HepG2 (cell line): ENCODE measurements at regions not wholly inside any gene's neighbourhood (a gene's known extent, or its start where the extent isn't known, plus 50 kb on each side); places are given as distances from the start of the nearest gene placed in this dataset.

Source experiments
- ATAC-seq: fragments of 200-7000 bp; cut with Tn5 transposase; 3 replicates; pipeline ENCODE4 v1.9.1; 2020; ENCODE audit warnings: mild to moderate bottlenecking, moderate library complexity
- BruUV-seq: library from RNA; stranded (reverse); fragments of 400-500 nt; replicated peaks from 2 replicates; lab custom pipeline; 2021; lab: Mats Ljungman, UMichigan
- CTCF ChIA-PET: fragments of 300-600 bp; formaldehyde crosslinking; extraction: SDS; loops from one replicate; lab custom pipeline; 2021; ENCODE audit warnings: low total read pairs, inconsistent platforms, low intra/inter-chr PET ratio; lab: Yijun Ruan, JAX
- POLR2A ChIA-PET: fragments of 350-600 bp; sonication (Branson Sonifier 250); formaldehyde crosslinking; loops from one replicate; lab custom pipeline; 2020; ENCODE audit warnings: antibody characterized with exemption, inconsistent platforms; lab: Yijun Ruan, JAX
- DNase-seq: peaks from one replicate; pipeline ENCODE4 v3.0.0-alpha.2; 2015; ENCODE audit warnings: low spot score
- FAIRE-seq: peaks from 3 replicates; lab custom pipeline; 2011; peaks lifted over from hg19 to GRCh38; lab: Jason Lieb, UNC
- H2AFZ ChIP-seq: one replicate; pipeline ENCODE4 v1.6.1; 2011; ENCODE audit warnings: low read length, inconsistent platforms
- H3K27ac ChIP-seq: fragments of 300-600 bp; 3 replicates; pipeline ENCODE4 v1.8.0; 2011; ENCODE audit warnings: mixed run types, mild to moderate bottlenecking, mixed read lengths, low read length, inconsistent platforms; ENCODE audit not compliant: insufficient read depth; ENCODE audit errors: extremely low read length
- H3K27me3 ChIP-seq, 2 experiments: fragments of 200-600 bp in 1 of 2; 2 replicates in 1 of 2; 3 replicates in 1 of 2; pipeline versions ENCODE4 v1.6.0 to v1.8.0; 2011; ENCODE audit warnings: low read length in 2 of 2, mild to moderate bottlenecking in 2 of 2, moderate library complexity in 2 of 2, inconsistent platforms in 1 of 2; ENCODE audit not compliant: insufficient read depth in 2 of 2, control insufficient read depth in 1 of 2
- H3K36me3 ChIP-seq, 2 experiments: fragments of 200-600 bp in 1 of 2; replicated peaks in 1 of 2; 2 replicates in 1 of 2; 3 replicates in 1 of 2; pipeline versions ENCODE4 v1.5.1 to v1.8.0; 2011; ENCODE audit warnings: low read length in 2 of 2, inconsistent platforms in 1 of 2; ENCODE audit not compliant: insufficient read depth in 2 of 2, control insufficient read depth in 1 of 2
- H3K4me1 ChIP-seq: 2 replicates; pipeline ENCODE4 v1.5.1; 2012; ENCODE audit warnings: low read length, inconsistent platforms; ENCODE audit not compliant: insufficient read depth
- H3K4me2 ChIP-seq: 2 replicates; pipeline ENCODE4 v1.6.0; 2011; ENCODE audit warnings: low read depth, low read length, inconsistent platforms
- H3K4me3 ChIP-seq, 3 experiments: fragments of 200-600 bp in 1 of 3; sonication (generic), shearing (Covaris generic) in 1 of 3; replicated peaks in 1 of 3; 2 replicates each; pipeline ENCODE4 v1.5.1; 2011 to 2016; ENCODE audit warnings: low read length in 3 of 3, inconsistent platforms in 2 of 3, low read depth in 2 of 3, mild to moderate bottlenecking in 2 of 3, control low read depth in 1 of 3, mixed read lengths in 1 of 3; ENCODE audit not compliant: insufficient read depth in 1 of 3
- H3K79me2 ChIP-seq: one replicate; pipeline ENCODE4 v1.6.1; 2011; ENCODE audit warnings: low read length, inconsistent platforms; ENCODE audit not compliant: insufficient read depth
- H3K9ac ChIP-seq: 2 replicates; pipeline ENCODE4 v1.6.0; 2011; ENCODE audit warnings: mild to moderate bottlenecking, low read depth, low read length, inconsistent platforms; ENCODE audit not compliant: insufficient read depth
- H3K9me3 ChIP-seq: 2 replicates; pipeline ENCODE4 v1.5.1; 2012; ENCODE audit warnings: mild to moderate bottlenecking, low read length
- H4K20me1 ChIP-seq: 2 replicates; pipeline ENCODE4 v1.6.0; 2011; ENCODE audit warnings: inconsistent platforms, mild to moderate bottlenecking, low read length, moderate library complexity; ENCODE audit not compliant: insufficient read depth
- ATF7 ChIP-seq, 2 experiments: fragments of 450-650 bp in 1 of 2; sonication (generic) in 1 of 2; formaldehyde crosslinking in 1 of 2; IDR thresholded peaks; 2 replicates each; pipeline versions ENCODE4 v1.4.0 to v1.6.1; 2016 to 2020; ENCODE audit warnings: antibody characterized with exemption in 1 of 2, mild to moderate bottlenecking in 1 of 2, missing genetic modification reagents in 1 of 2
- BRF2 ChIP-seq: sonication (generic); formaldehyde crosslinking; IDR thresholded peaks from 2 replicates; pipeline ENCODE4 v1.8.1; 2022; ENCODE audit warnings: mild to moderate bottlenecking, missing genetic modification reagents
- HMGXB4 ChIP-seq, 2 experiments: sonication (generic) in 1 of 2; formaldehyde crosslinking in 1 of 2; IDR thresholded peaks; 2 replicates each; pipeline versions ENCODE4 v1.4.0 to v1.6.1; 2018 to 2020; ENCODE audit warnings: missing genetic modification reagents in 2 of 2, borderline replicate concordance in 1 of 2, low read depth in 1 of 2, mild to moderate bottlenecking in 1 of 2, missing biosample characterization in 1 of 2
- JUND ChIP-seq: sonication (generic); formaldehyde crosslinking; IDR thresholded peaks from 2 replicates; pipeline ENCODE4 v1.8.0; 2022; ENCODE audit warnings: mild to moderate bottlenecking, missing genetic modification reagents
- MBNL3 ChIP-seq: fragments of 250-450 bp; sonication (Bioruptor Pico); conservative IDR thresholded peaks from 2 replicates; pipeline ENCODE4 v1.8.0; 2022; ENCODE audit warnings: mild to moderate bottlenecking, inconsistent platforms
- RBM39 ChIP-seq: fragments of 200-400 bp; formaldehyde crosslinking; IDR thresholded peaks from one replicate; pipeline ENCODE4 v1.6.1; 2018; ENCODE audit warnings: antibody characterized with exemption, mild to moderate bottlenecking, low read depth, low read length; ENCODE audit not compliant: poor library complexity, severe bottlenecking
- SNRNP70 ChIP-seq: fragments of 200-400 bp; formaldehyde crosslinking; IDR thresholded peaks from 2 replicates; pipeline ENCODE4 v1.6.1; 2017; ENCODE audit warnings: mild to moderate bottlenecking, low read depth, low read length, moderate library complexity
- TOE1 ChIP-seq: sonication (generic); formaldehyde crosslinking; IDR thresholded peaks from 2 replicates; pipeline ENCODE4 v1.4.0; 2020; ENCODE audit warnings: mild to moderate bottlenecking, missing genetic modification reagents
- ZFP36L1 ChIP-seq: sonication (generic); formaldehyde crosslinking; IDR thresholded peaks from 2 replicates; pipeline ENCODE4 v1.8.0; 2022; ENCODE audit warnings: mild to moderate bottlenecking, missing genetic modification reagents, moderate library complexity
- ZNF281 ChIP-seq: sonication (generic); formaldehyde crosslinking; IDR thresholded peaks from 2 replicates; pipeline ENCODE4 v1.4.0; 2020; ENCODE audit warnings: missing genetic modification reagents, borderline replicate concordance
- ZNF326 ChIP-seq: sonication (generic); formaldehyde crosslinking; IDR thresholded peaks from 2 replicates; pipeline ENCODE4 v1.4.0; 2020; ENCODE audit warnings: missing genetic modification reagents, borderline replicate concordance
- ZNF644 ChIP-seq: IDR thresholded peaks from 2 replicates; pipeline ENCODE4 v1.6.1; 2016; ENCODE audit warnings: low read depth
- ZNF672 ChIP-seq: sonication (generic); formaldehyde crosslinking; IDR thresholded peaks from 2 replicates; pipeline ENCODE4 v1.8.1; 2022; ENCODE audit warnings: missing genetic modification reagents
- ZSCAN5A ChIP-seq: sonication (generic); formaldehyde crosslinking; IDR thresholded peaks from 2 replicates; pipeline ENCODE4 v1.8.0; 2022; ENCODE audit warnings: mild to moderate bottlenecking, missing genetic modification reagents, borderline replicate concordance
- WGBS: methylation state at CpG from one replicate; pipeline ENCODE4 v1.1.6; 2017; ENCODE audit warnings: low lambda C conversion rate; 5-methylcytosine and 5-hydroxymethylcytosine counted together
- in situ Hi-C: cut with HindIII; loops from 2 replicates; pipeline ENCODE4 v1.10.0; 2017; ENCODE audit warnings: low pct_unique_long_range_greater_than_20kb; ENCODE audit not compliant: extremely low pct_ligation_motif_present
- intact Hi-C: fragments of 100-400 bp; cut with micrococcal nuclease; formaldehyde crosslinking; loops from one replicate; pipeline ENCODE4 v1.10.0; 2022; ENCODE audit not compliant: unreplicated experiment

GRCh38 chr4:81783558-81783957 lies 311.9 kb upstream of the RASGEF1B start (continued):
- no peak for TF ChIP-seq ZNF281 (CRISPR knock-in tag)
- TF ChIP-seq ZNF326 (CRISPR knock-in tag), result no peak

- Histone ChIP-seq H3K9ac (no peak overlapping the region), H3K9me3 (no peaks in the 10 kb centered on the region), H3K79me2 (no peaks in the 10 kb centered on the region), H3K4me2 (no peak overlapping the region), H4K20me1 (no peaks in the 10 kb centered on the region), H2AFZ (no peak overlapping the region), H3K4me3 (no peak overlapping the region), H3K4me1 (no peaks in the 10 kb centered on the region), H3K27me3 (no peaks in the 10 kb centered on the region; a peak in 1 of 5 replicates), H3K27ac (no peak overlapping the region), H3K36me3 (no peaks in the 10 kb centered on the region)
- FAIRE-seq, result no peak
- intact Hi-C loops, result no loop called here
- in situ Hi-C loops, result no loop called here
- no peak for TF ChIP-seq ZNF672 (CRISPR knock-in tag)
- no peak for TF ChIP-seq BRF2 (CRISPR knock-in tag)
- no peak for TF ChIP-seq ZSCAN5A (CRISPR knock-in tag)
- no peak for TF ChIP-seq RBM39
- TF ChIP-seq ZFP36L1, result no peak
- TF ChIP-seq SNRNP70, result no peak
- TF ChIP-seq ATF7 (IDR thresholded peaks at IDR 0.05), result no peak
- no peak for TF ChIP-seq ATF7 (CRISPR knock-in tag; IDR thresholded peaks at IDR 0.05)
- TF ChIP-seq ZNF644 (CRISPR knock-in tag), result no peak
- TF ChIP-seq TOE1, result no peak
- TF ChIP-seq JUND, result no peak
- no peak for TF ChIP-seq HMGXB4 (CRISPR knock-in tag; IDR thresholded peaks at IDR 0.05; ENCODE audit: borderline replicate concordance in 1 of 2, low read depth in 1 of 2)
- no peak for TF ChIP-seq MBNL3 (CRISPR knock-in tag)
- BruUV-seq, result no TSS peak
- ChIA-PET CTCF (no interaction called here), POLR2A (no interaction called here)
- WGBS, result 3% methylated on average over 2 of the region's 2 CpGs
- DNase-seq, result no peak
- ATAC-seq, result no peak
Measured at GRCh38 chr4:81781799-81782198, 310.1 kb upstream of the RASGEF1B start.
